ENCODE measurements at regions not wholly inside any gene's neighbourhood (a gene's known extent, or its start where the extent isn't known, plus 50 kb on each side); places are given as distances from the start of the nearest gene placed in this dataset.

DNA sequence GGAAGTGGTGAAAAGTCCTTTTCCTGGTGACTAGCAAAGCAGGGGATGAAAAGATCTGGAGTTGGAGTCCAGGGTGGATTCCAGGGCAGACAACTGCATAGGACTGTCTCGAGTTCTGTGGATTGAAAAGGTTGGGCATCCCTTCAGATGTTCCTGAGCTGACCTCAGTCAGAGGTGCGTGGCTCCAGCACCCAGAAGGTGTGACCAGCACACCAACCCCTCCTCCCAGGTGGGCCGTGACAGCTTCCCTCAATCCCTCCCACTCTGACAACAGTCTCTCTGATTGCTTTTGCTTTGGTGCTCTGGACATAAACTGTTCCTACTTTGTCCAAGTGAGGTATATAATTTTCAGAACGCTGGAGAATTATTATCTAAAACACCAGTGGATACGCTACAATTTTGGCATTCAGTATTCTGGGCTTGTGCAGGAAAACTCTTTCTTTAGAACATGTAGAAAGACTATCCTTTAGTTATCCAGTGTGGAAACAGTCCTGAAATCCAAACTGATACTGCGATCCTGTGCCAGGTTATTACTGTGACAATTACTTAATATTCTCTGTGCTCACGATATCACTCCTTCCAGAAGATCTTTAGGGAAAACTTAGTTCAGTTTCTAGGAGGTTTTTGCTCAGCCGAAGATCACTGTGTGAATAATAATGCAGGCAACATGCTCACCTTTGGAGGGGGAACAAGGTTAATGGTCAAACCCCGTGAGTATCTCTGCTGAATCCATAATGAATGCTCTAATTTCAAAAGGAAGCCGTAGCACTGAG lies 87.9 kb downstream of the DAD1 start:
- no peak for DNase-seq (ENCODE audit: low read depth)
- H3K4me3 ChIP-seq (ENCODE audit: low read length), result no peak overlapping the region
- TF ChIP-seq, protein P1, sequence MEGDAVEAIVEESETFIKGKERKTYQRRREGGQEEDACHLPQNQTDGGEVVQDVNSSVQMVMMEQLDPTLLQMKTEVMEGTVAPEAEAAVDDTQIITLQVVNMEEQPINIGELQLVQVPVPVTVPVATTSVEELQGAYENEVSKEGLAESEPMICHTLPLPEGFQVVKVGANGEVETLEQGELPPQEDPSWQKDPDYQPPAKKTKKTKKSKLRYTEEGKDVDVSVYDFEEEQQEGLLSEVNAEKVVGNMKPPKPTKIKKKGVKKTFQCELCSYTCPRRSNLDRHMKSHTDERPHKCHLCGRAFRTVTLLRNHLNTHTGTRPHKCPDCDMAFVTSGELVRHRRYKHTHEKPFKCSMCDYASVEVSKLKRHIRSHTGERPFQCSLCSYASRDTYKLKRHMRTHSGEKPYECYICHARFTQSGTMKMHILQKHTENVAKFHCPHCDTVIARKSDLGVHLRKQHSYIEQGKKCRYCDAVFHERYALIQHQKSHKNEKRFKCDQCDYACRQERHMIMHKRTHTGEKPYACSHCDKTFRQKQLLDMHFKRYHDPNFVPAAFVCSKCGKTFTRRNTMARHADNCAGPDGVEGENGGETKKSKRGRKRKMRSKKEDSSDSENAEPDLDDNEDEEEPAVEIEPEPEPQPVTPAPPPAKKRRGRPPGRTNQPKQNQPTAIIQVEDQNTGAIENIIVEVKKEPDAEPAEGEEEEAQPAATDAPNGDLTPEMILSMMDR (conservative IDR thresholded peaks at IDR 0.05; ENCODE audit: low read depth, low read length), result no peak

DNA sequence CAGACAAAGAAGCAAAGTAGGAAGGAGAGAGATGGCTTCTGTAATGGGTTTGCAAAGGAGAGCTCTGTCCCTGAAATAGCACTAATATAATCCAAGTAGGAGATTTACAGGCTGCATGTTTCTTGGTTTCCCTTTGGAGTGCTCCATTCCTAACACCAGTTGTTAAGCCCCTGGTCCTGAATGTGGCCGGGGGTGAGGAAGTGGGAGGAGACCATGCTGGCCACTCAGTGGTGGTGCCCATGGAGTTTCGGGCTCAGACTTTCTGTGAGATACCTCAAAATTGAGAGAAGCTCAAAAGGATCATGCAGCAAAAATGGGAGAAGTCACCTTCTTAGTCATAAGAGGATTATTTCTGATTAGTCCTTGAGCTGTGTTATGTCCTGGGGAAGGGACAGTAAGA lies 88.5 kb downstream of the DAD1 start:
- H3K4me3 ChIP-seq (ENCODE audit: low read length), result no peak overlapping the region
- no peak for DNase-seq (ENCODE audit: low read depth)
- TF ChIP-seq, protein P1 (conservative IDR thresholded peaks at IDR 0.05; ENCODE audit: low read depth, low read length), result no peak

DNA sequence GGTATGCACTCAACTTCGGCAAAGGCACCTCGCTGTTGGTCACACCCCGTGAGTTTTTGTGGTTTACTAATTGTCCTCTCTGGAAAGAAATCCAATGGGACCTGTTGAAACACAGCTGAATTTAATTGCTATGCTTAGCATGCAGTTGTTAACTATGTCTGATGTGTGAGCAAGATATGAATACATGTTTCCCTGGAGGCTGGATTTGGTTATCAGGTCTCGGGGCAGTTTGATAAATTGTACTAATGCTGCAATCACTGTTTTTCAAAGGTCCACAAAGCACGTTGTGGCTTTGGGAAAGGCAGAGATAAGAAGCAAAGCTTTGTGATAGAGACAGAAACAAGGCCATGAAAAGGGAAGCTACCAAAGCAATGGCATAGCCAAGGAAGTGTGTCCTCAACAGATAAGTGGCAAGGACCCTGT lies 91.3 kb downstream of the DAD1 start:
- no peak for DNase-seq (ENCODE audit: low read depth)
- TF ChIP-seq, protein P1 (conservative IDR thresholded peaks at IDR 0.05; ENCODE audit: low read depth, low read length), result no peak
- H3K4me3 ChIP-seq (ENCODE audit: low read length), result no peak overlapping the region

DNA sequence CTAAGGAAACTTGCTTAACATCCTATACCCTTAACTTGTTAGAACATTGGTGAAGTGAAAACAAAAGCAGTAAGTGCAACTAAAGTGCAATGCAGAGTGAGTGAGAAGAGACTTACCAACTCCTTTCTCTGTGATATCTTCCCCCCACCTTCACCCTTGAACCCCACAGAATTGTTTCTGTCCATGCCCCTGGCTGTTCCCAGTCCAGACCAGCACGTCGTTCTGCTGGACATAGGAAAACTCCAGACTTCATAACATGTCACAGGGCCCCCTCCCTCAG lies 91.9 kb downstream of the DAD1 start:
- H3K4me3 ChIP-seq (ENCODE audit: low read length), result no peak overlapping the region
- TF ChIP-seq, protein P1 (conservative IDR thresholded peaks at IDR 0.05; ENCODE audit: low read depth, low read length), result no peak
- DNase-seq (ENCODE audit: low read depth), result no peak

DNA sequence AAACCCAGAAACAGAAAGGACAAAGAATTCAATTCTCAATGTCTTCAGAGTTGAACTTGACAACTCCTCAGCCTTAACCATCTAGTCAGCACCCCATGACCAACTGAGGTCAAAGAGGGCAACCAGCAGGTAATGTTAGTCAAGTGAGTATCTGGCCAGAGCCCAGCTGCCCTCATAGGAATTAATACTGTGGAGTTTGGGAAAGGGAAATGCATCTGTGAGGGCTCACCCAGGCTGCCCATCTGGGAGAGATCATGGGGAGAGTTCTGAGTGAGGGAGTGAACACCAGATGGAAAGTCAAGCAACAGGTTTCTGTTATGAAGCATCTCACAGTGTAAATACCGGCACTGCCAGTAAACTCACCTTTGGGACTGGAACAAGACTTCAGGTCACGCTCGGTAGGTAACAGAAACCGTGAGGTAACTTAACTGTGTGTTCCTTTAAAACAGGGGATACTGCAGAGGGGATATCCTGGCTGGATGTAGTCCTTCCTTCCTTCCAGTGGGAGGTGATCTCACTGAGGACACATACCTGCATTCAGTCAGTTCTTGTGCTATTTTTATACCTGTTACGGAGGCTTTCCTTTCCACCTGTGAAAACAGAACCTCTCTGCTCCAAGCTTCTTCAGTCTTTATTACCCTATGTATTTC lies 94.4 kb downstream of the DAD1 start:
- H3K4me3 ChIP-seq (ENCODE audit: low read length), result no peak overlapping the region
- no peak for DNase-seq (ENCODE audit: low read depth)

DNA sequence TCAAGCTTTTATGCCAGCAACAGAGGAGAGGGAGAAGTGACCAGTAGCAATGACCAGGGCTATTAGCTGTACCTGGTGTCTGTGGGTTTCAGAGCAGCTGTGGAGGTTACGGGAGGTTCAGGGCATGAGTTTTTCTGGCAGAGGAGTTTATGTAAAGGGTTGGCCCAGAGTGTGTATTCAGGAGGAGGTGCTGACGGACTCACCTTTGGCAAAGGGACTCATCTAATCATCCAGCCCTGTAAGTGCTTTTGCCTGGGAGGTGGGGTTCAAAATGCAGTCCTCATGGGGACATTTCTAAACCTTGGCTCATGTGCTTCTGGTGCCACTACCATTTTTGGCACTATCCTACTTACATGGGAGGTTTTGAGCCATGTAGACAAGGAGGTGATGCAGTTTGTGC lies 95.3 kb downstream of the DAD1 start:
- TF ChIP-seq, protein P1 (conservative IDR thresholded peaks at IDR 0.05; ENCODE audit: low read depth, low read length), result no peak
- no peak overlapping the region for H3K4me3 ChIP-seq (ENCODE audit: low read length)
- no peak for DNase-seq (ENCODE audit: low read depth)

More for the DNA sequence above, 94.4 kb downstream of the DAD1 start:
- TF ChIP-seq, protein P1 (conservative IDR thresholded peaks at IDR 0.05; ENCODE audit: low read depth, low read length), result peak; percentile 1

Data from retinal pigment epithelial cell (primary cell).